Ascending aorta (tissue), 2 donors: ENCODE measurements at regions not wholly inside any gene's neighbourhood (a gene's known extent, or its start where the extent isn't known, plus 50 kb on each side); places are given as distances from the start of the nearest gene placed in this dataset.

ENCODE experiments used
- DNase-seq, 2 donors: peaks; one replicate each; pipeline ENCODE4 v3.0.0-alpha.2; 2019; ENCODE audit warnings: low spot score in 2 of 2
- H3K27ac ChIP-seq, 2 donors: fragments of 200-600 bp; sonication (generic); one replicate each; pipeline ENCODE4 v1.5.1; 2016 to 2017; ENCODE audit warnings: mild to moderate bottlenecking in 1 of 2
- H3K27me3 ChIP-seq: fragments of 200-600 bp; sonication (generic); one replicate; pipeline ENCODE4 v1.5.1; 2017
- H3K36me3 ChIP-seq, 2 donors: fragments of 200-600 bp; sonication (generic); one replicate each; pipeline ENCODE4 v1.5.1; 2016
- H3K4me1 ChIP-seq, 2 donors: fragments of 200-600 bp; sonication (generic); one replicate each; pipeline ENCODE4 v1.5.1; 2016 to 2017; ENCODE audit warnings: mild to moderate bottlenecking in 1 of 2
- H3K4me3 ChIP-seq, 2 donors: fragments of 200-600 bp; sonication (generic); one replicate each; pipeline ENCODE4 v1.5.1; 2016 to 2017; ENCODE audit warnings: mild to moderate bottlenecking in 1 of 2
- H3K9me3 ChIP-seq, 2 donors: fragments of 200-600 bp; sonication (generic); one replicate each; pipeline ENCODE4 v1.5.1; 2016
- intact Hi-C: fragments of 100-400 bp; cut with DNase I; formaldehyde crosslinking; loops from one replicate; pipeline ENCODE4 v1.15.1; 2023
- TF ChIP-seq, protein P1 (sequence below), 3 experiments: fragments of 200-600 bp in 2 of 3; fragments of 450-650 bp in 1 of 3; sonication (generic) in 2 of 3; IDR thresholded peaks; one replicate each; pipeline ENCODE4 v1.5.1; 2016 to 2019; ENCODE audit warnings: antibody characterized with exemption in 3 of 3, mild to moderate bottlenecking in 1 of 3, moderate library complexity in 1 of 3

DNA sequence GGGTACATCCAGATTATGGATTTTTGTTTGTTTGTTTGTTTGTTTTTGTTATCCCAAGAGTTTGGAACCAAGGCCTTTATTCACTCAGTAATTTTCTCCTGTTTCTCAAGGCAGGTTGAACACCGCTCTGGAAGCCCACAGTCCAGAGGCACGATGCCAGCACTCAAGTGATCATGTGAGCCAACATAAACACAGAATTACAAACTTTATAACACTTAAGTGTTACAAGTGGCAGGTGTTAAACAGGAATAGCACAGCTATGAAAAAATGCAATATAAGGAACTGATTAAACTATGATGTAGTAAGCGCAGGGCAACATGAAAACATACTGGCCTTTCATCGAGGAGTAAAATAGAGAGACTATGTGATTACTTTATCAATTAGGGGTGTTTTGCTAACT is 1885.8 kb upstream of the SEL1L start:
- intact Hi-C loops, result no loop called here
- TF ChIP-seq, protein P1, sequence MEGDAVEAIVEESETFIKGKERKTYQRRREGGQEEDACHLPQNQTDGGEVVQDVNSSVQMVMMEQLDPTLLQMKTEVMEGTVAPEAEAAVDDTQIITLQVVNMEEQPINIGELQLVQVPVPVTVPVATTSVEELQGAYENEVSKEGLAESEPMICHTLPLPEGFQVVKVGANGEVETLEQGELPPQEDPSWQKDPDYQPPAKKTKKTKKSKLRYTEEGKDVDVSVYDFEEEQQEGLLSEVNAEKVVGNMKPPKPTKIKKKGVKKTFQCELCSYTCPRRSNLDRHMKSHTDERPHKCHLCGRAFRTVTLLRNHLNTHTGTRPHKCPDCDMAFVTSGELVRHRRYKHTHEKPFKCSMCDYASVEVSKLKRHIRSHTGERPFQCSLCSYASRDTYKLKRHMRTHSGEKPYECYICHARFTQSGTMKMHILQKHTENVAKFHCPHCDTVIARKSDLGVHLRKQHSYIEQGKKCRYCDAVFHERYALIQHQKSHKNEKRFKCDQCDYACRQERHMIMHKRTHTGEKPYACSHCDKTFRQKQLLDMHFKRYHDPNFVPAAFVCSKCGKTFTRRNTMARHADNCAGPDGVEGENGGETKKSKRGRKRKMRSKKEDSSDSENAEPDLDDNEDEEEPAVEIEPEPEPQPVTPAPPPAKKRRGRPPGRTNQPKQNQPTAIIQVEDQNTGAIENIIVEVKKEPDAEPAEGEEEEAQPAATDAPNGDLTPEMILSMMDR (IDR thresholded peaks at IDR 0.05), result no peak
- H3K9me3 ChIP-seq, result no peaks in the 10 kb centered on the region
- no peaks in the 10 kb centered on the region for H3K27me3 ChIP-seq
- H3K4me1 ChIP-seq, result no peaks in the 10 kb centered on the region
- no peak overlapping the region for H3K4me3 ChIP-seq
- DNase-seq, result no peak
- H3K27ac ChIP-seq, result no peak overlapping the region
- no peaks in the 10 kb centered on the region for H3K36me3 ChIP-seq

DNA sequence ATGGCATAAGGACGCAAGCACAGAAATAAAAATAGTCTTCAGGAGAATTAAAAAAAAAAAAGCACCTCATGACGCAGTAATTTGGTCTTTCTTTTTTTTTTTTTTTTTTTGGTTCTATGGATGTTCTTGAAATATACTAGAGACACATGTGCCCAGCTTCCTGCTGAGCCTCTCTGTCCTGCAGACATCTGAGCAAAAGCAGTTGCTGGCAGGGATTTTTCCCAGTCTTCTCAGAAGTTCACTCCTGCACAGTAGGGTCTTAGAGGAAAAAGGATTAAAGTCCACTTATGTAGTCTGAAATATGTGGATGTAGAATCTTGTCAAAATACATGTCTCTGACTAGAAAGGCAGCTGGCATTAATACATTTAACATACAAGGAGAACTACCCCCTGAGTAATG is 1888.1 kb upstream of the SEL1L start:
- no peaks in the 10 kb centered on the region for H3K4me1 ChIP-seq
- H3K36me3 ChIP-seq, result no peaks in the 10 kb centered on the region
- intact Hi-C loops, result no loop called here
- no peak for DNase-seq
- TF ChIP-seq, protein P1 (IDR thresholded peaks at IDR 0.05), result no peak
- no peaks in the 10 kb centered on the region for H3K27me3 ChIP-seq
- H3K27ac ChIP-seq, result no peak overlapping the region
- no peak overlapping the region for H3K4me3 ChIP-seq
- no peaks in the 10 kb centered on the region for H3K9me3 ChIP-seq

DNA sequence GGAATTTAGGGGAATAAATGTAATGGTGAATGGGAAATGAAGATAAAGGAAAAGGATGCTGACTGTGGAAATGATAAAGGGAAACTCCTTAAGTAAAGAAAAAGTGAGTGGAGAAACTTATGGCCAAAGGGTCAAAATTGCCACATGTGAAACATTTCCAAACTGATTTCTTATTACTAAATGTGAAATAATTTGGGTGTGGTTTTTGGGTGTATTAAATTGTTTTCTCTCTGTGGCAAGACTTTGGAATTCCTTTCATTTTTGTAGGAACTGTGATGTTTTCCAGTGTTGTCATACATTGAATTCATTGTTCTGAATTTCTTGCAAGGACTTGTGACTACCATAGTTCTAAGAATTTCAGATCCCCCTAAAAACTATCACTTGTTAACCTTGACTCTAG is 1891.5 kb upstream of the SEL1L start:
- intact Hi-C loops, result no loop called here
- H3K9me3 ChIP-seq, result no peaks in the 10 kb centered on the region
- H3K27me3 ChIP-seq, result no peaks in the 10 kb centered on the region
- DNase-seq, result no peak
- no peak overlapping the region for H3K4me3 ChIP-seq
- H3K36me3 ChIP-seq, result no peaks in the 10 kb centered on the region
- H3K4me1 ChIP-seq, result no peaks in the 10 kb centered on the region
- H3K27ac ChIP-seq, result no peak overlapping the region
- TF ChIP-seq, protein P1 (IDR thresholded peaks at IDR 0.05), result no peak

DNA sequence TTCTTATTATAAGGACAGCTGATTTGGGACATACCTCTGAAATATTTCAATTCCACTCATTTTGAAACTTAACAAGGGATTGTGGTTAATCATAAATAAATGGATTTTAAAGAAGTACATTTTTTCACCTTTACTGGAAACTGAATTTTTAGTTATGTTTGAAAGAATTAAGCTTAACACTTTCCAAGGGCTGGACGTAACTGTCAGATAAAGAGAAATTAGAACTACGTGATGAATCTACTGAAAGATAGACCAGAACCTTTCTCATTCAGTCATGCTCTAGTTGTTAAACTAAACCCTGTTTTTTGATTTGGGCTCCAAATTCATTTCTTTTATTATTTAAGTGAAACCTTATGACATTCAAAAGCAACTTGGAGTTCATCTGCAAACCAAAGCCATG is 1892.1 kb upstream of the SEL1L start:
- no peaks in the 10 kb centered on the region for H3K4me1 ChIP-seq
- DNase-seq, result no peak
- no peaks in the 10 kb centered on the region for H3K27me3 ChIP-seq
- intact Hi-C loops, result no loop called here
- H3K36me3 ChIP-seq, result no peaks in the 10 kb centered on the region
- H3K4me3 ChIP-seq, result no peak overlapping the region
- H3K9me3 ChIP-seq, result no peaks in the 10 kb centered on the region
- H3K27ac ChIP-seq, result no peak overlapping the region
- TF ChIP-seq, protein P1 (IDR thresholded peaks at IDR 0.05), result no peak

DNA sequence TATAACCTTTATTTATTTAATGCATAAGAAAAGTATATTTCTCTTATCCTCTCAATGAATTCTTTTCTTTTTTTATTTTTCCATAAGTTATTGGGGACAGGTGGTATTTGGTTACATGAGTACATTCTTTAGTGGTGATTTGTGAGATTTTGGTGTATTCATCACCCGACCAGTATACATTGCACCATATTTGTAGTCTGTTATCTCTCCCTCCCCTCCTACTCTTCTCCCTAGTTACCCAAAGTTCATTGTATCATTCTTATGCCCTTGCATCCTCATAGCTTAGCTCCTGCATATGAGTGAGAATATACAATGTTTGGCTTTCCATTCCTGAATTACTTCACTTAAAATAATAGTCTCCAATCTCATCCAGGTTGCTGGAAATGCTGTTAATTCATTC is 1900.0 kb upstream of the SEL1L start:
- TF ChIP-seq, protein P1 (IDR thresholded peaks at IDR 0.05), result no peak
- intact Hi-C loops, result no loop called here
- Histone ChIP-seq H3K27ac (no peak overlapping the region), H3K9me3 (no peaks in the 10 kb centered on the region), H3K4me3 (no peak overlapping the region), H3K36me3 (no peaks in the 10 kb centered on the region), H3K27me3 (no peaks in the 10 kb centered on the region), H3K4me1 (no peaks in the 10 kb centered on the region)
- no peak for DNase-seq

DNA sequence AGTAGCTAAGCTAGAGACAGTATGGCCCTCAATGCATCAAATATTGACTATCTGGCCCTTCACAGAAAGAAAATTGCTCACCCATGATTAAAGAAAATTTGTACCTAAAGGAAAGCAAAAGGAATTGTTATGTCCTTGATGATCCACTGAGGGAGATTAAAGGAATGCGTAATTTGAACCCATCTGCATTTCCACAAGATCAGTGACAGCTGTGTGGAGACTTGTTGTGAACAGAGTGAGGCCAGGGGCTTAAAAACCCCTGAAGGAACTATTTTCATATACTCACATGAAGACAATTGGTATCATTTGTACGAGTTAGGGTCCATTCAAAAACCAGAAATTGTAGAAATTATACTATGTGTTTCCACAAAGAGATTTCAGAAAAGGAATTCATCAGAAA is 1908.1 kb upstream of the SEL1L start:
- no peaks in the 10 kb centered on the region for H3K27me3 ChIP-seq
- intact Hi-C loops, result no loop called here
- DNase-seq, result no peak
- no peak overlapping the region for H3K27ac ChIP-seq
- no peaks in the 10 kb centered on the region for H3K4me1 ChIP-seq
- TF ChIP-seq, protein P1 (IDR thresholded peaks at IDR 0.05), result no peak
- no peaks in the 10 kb centered on the region for H3K9me3 ChIP-seq
- H3K4me3 ChIP-seq, result no peak overlapping the region
- H3K36me3 ChIP-seq, result no peaks in the 10 kb centered on the region
